ENCODE measurements at regions not wholly inside any gene's neighbourhood (a gene's known extent, or its start where the extent isn't known, plus 50 kb on each side); places are given as distances from the start of the nearest gene placed in this dataset.

DNA sequence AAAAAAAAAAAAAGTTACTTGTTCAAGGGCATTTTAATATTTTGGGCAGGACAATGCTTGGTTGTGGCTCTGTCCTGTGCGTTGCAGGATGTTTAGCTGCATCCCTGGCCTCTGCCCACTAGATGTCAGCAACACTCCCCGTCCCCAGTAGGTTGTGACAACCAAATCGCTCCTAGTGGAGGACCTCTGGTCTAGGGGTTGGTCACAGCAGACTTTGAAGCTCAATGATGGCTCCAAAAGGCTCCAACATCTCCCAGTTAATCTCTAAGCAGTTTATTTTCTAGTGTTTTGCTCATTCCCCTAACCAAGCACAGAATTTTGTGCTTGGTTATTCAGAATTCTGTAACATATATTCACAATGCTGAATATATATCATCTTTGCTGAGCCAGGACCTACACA, 67.0 kb downstream of the CHRNA1 start:
- no peak for DNase-seq (ENCODE audit: low spot score)
- intact Hi-C loops (cut with DNase I), result no loop called here

DNA sequence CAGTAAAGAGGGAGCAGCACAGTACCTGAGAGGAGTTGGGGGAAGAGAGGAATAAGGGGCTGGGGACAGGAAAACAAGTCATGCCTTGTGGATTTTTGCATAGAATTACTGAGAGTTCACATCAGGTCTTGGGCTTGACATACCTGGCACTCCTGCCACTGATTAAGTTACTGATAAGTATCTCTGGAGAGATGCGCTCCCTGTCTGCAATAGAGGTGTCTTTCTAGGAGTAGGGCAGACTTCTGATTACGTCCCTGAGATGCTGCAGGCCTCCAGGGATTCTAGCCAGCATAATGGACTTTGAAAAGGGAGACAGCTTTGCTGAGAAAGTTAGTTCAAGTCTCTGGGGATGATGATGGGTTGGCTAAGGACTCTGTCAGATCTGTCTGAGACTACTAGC, 69.4 kb downstream of the CHRNA1 start:
- DNase-seq (ENCODE audit: low spot score), result no peak
- intact Hi-C loops (cut with DNase I), result no loop called here

DNA sequence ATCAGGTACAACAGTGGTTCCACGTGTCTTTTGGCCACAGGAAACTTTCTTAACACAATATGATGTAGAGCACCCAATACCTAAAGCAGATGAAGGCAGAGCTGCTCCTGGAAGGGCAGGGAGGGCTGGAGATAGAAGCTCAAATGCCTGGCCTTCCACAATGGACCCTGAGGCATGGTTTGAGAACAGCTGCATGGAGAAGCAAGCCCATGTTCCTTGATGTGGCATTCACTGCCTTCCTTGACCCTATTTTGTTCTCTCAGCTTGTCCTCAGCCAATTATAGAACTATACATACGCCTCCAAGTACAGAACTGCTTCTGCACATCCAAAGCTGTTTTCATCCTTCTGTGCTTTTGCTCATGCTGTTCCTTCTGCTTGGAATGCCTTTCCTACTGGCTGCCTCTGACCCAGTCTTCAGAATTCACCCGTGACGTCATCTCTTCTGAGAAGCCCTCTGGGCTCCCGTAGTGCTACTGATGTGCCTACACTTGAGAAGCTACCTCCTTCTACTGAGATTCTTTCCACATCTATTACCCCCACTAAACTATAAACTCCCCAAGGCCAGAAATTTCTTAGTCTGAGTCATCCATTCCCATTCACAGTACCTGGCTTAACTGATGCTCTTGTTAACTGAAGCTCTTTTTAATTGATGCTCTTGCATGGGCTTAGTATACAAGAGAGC, 69.9 kb downstream of the CHRNA1 start:
- DNase-seq (ENCODE audit: low spot score), result no peak
- intact Hi-C loops (cut with DNase I), result no loop called here

DNA sequence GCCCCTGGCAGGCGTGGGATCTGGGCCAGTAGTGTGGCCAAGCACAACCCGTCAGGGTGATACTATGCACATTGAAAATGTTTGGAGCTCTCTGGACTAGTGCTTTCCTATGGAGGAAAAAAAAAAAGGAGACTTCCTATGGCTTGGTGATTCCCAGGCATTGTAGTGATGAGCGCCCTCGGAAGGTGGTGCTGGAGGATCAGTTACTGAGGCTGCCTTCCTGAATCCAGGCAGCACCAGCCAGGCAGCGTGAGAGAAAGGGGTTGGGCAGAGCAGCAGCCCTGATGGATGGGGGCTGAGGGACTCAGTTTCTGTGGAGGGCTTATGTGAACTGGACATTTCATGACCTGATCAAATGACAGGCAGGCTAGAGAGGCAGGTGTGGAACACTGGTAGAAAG, 70.9 kb downstream of the CHRNA1 start:
- DNase-seq (ENCODE audit: low spot score), result no peak
- intact Hi-C loops (cut with DNase I), result no loop called here

DNA sequence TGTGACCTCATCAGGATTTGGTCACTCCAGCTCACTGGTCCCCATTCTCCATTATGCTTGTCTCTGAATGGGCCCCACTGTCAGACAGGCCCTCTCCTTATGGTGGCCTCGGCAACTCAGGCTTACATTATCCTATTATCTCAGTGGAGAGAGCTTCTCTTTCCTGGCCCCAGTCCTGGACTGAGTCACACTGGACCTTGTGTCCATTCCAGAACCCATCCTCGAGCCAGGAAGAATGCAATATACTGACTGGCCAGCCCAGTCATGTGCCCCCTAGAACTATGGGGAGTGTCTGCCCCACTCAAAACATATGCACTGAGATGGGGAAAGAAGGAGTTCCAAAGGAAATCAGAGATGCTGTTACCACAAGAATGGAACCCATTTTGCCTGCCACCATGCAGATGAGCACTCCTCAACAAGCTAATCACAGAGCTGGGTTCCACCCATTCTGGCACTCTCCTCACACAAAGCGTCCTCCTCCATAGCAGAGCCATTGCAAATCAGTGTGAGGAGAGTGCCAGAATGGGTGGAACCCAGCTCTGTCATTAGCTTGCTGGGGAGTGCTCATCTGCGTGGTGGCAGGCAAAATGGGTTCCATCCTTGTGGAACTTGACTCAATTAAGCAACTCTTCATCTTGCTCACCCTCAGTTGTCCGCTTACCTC, 71.9 kb downstream of the CHRNA1 start:
- intact Hi-C loops (cut with DNase I), result no loop called here
- DNase-seq (ENCODE audit: low spot score), result no peak

DNA sequence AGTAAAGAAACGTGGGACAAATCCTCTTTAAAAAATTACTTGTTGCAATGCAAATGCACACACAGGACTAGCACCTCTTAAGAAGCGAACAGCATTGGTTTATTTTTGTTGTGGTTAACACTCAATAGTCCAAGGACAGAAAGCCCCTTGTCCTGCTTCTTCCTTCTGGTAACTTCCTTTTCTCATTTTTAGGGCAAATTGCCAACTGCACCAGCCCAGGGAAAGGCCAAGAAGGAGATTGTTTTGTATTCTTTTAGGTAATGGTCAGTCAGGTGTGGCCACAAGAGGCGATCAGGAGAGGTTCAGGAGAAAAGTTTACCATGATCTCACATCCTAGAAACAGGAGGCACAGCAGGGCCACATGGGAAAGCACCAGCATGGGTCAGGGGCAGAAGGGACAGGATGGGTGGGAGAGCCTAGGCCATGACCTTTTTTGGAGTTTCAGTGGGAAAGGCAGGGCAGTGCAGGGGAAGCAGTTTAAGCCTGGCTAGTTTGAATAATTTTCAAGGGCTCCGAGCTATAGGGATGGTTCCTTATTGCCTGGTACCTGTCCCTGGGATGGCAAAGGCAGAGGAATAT, 73.0 kb downstream of the CHRNA1 start:
- intact Hi-C loops (cut with DNase I), result no loop called here

DNA sequence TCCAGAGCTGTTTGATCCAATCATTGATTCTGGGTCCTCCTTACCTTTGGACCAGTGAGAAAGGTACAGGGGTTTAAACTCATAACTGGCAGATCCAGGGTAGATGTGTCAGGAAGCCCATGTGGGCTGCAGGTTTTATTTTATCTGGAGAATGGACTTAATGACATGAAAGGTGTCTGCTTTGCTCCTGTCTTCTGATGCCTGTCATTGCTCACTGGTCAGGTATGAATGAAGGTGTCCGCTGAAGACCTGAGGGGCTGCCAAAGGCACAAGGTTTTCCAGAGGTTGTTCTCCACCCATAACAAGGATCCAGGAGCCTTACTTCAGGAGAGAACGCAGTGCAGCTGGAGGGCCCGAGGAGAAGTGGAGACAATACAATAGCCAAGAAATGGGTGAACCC, 74.2 kb downstream of the CHRNA1 start:
- DNase-seq (ENCODE audit: low spot score), result no peak
- intact Hi-C loops (cut with DNase I), result no loop called here

More for the DNA sequence above, 73.0 kb downstream of the CHRNA1 start:
- no peak for DNase-seq (ENCODE audit: low spot score)

DNA sequence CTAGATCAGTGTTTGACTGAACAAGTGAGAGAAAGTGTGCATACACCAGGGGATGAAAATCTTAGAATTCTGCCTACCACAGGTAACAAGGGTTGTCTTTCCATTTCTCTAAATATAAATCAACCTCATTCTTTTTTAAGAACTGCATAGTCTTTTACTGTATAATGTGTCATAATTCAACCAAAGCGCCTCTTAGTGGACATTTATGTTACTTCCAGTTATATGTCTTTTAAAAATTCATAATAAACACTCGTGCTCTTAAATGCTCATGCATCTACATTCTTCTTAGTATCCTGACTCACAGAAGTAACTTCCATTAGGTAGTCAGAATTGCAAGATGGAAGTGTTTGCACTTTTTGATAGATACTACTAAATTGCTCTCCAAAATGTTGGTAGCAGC, 76.2 kb downstream of the CHRNA1 start:
- no peak for DNase-seq (ENCODE audit: low spot score)
- intact Hi-C loops (cut with DNase I), result loop anchor here in 1 of 2 donors (10.0 kb wide), 1 partner anchor 73 kb away; no protein-coding TSS in a partner anchor

DNA sequence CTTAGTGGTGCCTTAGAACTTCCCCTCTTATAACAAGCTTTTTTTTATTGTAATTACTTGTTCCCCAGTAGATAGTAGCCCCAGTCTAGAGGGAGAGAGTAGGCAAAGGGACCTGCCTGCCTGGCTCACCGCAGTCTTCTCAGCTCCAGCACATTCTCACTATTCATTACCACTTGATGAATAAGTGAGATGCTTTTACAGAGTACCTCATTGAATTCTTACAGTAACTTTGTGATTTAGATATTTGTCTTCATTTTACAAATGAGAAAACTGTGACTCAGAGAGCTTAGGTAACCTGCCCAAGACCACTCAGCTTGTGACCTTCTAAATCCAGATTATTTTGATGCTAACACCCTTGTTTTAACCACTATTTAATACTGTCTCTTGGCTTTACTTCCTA, 77.8 kb downstream of the CHRNA1 start:
- intact Hi-C loops (cut with DNase I), result loop anchor here in 1 of 2 donors (10.0 kb wide), 1 partner anchor 72 kb away; no protein-coding TSS in a partner anchor
- DNase-seq (ENCODE audit: low spot score), result no peak

DNA sequence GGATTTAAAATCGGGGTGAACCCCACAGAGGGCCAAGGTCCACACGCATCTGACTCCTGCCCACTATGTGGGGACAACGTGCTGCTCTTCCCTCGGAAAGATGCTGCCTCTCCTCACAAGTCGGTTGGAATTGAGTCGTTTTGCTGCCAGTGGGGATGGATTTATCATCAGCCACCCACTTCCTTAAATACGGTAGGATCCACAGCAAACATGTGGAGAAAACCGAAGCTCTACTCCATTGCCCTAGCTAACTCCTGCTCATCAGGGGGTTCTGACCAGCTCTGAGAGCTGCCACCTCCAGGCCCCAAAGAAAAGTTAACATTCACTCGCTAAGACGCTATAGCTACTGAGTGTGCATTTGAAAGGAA, 80.9 kb downstream of the CHRNA1 start:
- DNase-seq (ENCODE audit: low spot score), result no peak
- intact Hi-C loops (cut with DNase I), result loop anchor here (5.0 to 10.0 kb wide), 2 partner anchors 69 to 221 kb away; no protein-coding TSS in a partner anchor

DNA sequence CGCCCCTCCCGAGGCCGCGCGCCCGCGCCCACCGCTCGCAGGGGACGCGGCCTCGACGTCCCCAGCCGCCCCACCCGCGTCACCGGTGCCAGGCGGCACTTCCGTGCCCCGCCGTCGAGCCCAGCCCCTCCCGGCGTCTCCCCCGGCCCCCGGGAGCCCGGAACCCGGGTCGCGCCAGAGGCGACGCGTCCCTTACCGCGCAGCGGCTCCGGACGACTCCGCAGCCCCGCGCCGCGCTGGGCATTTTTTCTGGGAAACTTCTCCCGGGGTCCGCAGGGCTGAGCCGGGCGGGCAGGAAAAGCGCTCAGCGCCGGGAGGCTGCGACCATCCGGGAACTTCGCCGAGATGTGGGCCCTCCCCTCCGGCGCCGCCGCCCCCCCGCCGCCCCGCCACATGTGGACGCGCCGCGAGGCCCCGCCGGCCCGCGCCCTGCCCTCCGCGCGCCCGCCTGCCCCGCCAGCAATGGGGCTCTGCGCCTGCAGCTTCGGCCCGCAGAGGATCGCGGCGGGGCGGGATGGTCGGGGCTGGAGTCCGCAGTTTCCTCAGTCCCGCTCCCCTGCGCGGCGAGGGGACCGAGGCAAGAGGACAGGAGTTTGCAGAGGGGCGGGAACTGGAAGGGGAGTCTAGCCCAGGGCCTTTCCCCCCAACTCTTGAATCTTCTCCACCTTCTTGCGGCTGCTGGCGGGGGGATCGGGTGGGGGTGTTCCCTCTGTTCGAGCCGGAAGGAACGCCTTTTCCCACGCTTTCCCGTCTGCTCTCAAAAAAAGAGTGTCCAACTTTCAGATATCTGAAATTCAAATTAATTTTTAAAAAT, 81.5 kb downstream of the CHRNA1 start:
- DNase-seq (ENCODE audit: low spot score), result peak; percentile 91
- intact Hi-C loops (cut with DNase I), result loop anchor here (5.0 to 10.0 kb wide), 2 partner anchors 68 to 220 kb away; no protein-coding TSS in a partner anchor

DNA sequence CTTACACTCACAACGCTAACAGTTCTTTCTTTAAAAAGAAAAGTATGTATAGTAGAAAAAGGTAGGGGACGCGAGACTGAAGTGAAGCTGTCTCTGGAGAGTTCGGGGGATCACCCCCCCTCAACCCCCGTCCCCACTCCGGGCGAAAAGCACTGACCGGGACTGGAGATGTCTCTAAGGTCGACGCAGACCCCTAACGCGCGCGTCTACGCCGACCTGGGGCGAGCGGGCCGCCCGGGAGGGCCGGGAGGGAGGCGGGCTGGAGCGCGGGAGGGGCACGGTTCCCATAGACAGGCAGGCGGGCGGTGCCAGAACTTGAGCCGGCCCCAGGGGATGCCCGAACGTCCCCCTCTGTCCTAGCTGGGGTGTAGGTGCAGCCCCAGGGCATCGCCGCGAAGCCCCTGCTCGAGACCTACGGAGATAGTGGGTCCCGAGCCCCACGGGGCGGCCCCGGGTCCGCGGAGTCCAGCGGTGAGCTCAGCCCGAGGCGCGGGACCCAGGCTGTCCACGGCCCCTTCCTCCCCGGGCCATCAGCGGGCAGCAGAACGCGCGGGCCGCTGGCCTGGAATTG, 82.2 kb downstream of the CHRNA1 start:
- intact Hi-C loops (cut with DNase I), result loop anchor here (5.0 to 10.0 kb wide), 2 partner anchors 67 to 220 kb away; no protein-coding TSS in a partner anchor
- peak; percentile 86 for DNase-seq (ENCODE audit: low spot score)

DNA sequence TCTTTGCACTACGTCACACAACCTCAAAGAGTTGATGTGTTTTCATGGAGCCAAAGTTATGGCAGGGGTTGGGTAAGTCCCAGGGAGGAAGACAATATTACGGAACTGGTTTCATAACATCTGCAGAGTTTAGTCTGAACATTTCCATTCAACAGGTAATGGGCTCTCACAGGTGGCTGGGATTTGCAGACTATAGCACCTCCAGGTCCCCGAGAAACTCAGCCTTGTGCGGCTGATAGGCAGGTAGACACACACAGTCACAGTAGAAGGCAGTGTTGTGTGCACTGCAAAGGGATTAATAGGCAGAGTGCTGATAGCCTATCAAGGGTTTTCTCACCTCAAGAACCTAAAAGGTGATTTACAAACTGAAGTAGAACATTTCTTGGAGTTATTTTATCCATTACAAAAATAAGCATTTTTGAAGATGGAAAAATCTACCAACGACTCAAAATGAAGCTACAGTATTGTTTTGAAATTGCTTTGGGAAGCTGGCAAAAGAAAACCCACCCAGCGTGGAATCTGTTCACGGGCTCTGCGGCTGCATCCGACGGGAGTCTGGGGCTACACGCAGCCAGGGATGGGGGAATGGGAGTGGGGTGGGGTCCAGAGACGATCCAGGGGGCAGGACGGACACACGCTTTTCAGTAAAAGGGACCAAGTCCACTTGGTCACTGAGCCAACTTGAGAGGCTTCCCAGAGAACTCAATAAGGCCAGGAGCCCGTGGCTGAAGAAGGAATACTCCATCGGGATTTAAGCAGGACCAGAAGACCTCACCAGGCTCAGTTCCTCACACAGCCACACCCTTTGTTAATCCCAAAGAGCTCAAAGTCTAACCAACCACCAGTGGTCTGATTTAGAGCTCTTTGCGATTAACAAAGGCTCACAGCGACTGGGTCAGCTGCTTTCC, 82.9 kb downstream of the CHRNA1 start:
- DNase-seq (ENCODE audit: low spot score), result no peak
- intact Hi-C loops (cut with DNase I), result loop anchor here (5.0 to 10.0 kb wide), 2 partner anchors 67 to 219 kb away; no protein-coding TSS in a partner anchor

DNA sequence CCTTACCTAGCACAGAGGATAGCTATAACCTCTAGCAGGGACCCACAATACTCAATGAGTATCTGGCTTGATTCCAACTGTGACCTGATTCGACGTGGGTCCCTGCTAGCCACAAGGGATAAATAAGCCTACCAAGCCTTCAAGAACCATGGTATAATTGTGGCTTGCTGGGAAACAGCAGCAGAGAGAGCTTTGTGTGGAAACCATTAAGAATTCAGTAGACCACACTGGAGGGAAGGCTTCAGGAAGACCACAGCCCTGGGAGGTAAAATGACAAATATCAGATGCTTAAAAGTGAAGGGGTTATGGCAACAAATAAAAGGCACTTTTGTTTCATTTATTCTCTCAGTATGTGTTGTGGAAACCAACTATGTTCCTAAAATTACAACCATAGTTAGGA, 82.6 kb upstream of the WIPF1 start:
- intact Hi-C loops (cut with DNase I), result loop anchor here (5.0 to 10.0 kb wide), 2 partner anchors 65 to 218 kb away; no protein-coding TSS in a partner anchor
- no peak for DNase-seq (ENCODE audit: low spot score)

DNA sequence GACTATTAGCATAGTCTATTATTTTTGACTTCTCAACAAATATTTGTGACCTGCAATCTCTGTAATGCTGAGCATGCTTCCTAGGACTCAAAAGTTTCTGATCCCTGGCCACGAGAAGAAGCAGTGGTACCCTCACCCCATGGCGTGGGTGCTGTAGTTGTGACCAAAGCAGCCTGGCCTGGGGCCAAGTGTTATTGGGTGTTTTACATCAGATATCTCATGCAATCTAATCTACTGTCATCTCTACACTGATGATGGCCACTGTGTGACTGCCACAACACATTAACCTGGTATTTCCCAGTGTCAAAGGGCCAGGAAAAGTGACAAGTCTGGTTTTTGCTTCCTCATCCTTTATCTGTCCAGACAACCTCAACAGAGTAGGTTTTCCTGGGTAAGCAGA, 80.8 kb upstream of the WIPF1 start:
- no peak for DNase-seq (ENCODE audit: low spot score)
- intact Hi-C loops (cut with DNase I), result no loop called here

DNA sequence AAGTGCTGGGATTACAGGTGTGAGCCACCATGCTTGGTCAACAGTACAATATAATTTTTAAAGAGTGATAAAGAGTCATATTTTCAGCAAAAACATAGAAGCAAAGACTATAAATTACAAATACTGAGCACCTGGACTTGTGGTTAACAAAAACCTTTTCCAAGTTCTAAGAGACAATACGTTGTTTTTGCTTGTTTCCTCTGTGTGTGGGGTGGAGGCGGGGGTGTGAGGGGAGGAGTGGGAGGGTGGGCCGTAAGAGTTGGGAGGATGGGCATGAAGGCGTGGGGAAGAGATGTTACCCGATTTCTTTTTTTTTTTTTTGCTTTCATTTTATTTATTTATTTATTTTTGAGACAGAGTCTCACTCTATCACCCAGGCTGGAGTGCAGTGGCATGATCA, 78.0 kb upstream of the WIPF1 start:
- DNase-seq (ENCODE audit: low spot score), result no peak
- intact Hi-C loops (cut with DNase I), result no loop called here

DNA sequence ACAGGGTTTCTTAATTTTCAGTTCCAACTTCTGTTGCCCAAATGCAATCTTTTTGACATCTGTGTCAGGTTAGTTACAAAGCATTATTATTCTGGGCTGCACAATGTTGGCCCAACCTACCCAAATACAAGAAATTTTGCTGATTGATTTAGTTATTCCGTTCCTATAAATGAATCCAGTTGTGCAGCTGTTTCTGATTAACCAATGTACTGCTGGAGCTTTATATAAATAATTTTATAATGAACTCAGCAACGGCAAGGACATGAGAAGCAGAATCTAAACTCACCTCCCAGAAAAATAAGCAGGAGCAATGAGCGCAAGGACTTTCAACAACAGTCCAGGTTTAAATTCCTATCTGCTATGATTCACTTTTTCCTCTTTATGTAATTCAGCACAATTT, 76.3 kb upstream of the WIPF1 start:
- intact Hi-C loops (cut with DNase I), result no loop called here
- no peak for DNase-seq (ENCODE audit: low spot score)

DNA sequence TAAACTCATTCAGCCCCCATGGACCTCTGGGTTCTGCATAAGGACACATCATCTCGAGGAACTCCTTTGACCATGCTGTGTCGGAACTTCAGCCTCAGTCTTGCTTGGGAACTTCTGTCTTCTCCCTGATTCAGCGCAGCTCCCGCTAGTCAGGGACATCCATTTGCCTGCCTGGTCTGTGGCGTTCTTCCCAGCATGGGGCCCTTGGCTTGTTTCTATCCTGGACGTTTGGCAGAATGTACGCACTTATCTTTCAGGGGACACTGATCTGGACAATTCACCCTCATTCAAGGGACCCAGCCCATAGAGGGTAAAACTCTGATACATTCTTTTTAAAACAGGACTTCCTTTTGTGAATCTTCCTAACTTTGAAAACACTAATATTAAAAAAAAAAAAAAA, 75.8 kb upstream of the WIPF1 start:
- intact Hi-C loops (cut with DNase I), result no loop called here
- DNase-seq (ENCODE audit: low spot score), result no peak

All from posterior vena cava (tissue), 2 donors.